ENCODE measurements at regions not wholly inside any gene's neighbourhood (a gene's known extent, or its start where the extent isn't known, plus 50 kb on each side); places are given as distances from the start of the nearest gene placed in this dataset.

- no peak for TF ChIP-seq CTCF (conservative IDR thresholded peaks at IDR 0.05; ENCODE audit: low read length)
- TF ChIP-seq EZH2phosphoT487 (IDR thresholded peaks at IDR 0.05; ENCODE audit: borderline replicate concordance, low read depth, low read length): no peak
Measured at GRCh38 chr5:44619875-44620610, 188.7 kb upstream of the MRPS30 start.

All from OCI-LY7 (cell line).